Epithelial cell of proximal tubule (primary cell): ENCODE measurements at regions not wholly inside any gene's neighbourhood (a gene's known extent, or its start where the extent isn't known, plus 50 kb on each side); places are given as distances from the start of the nearest gene placed in this dataset.

Experiments used
- DNase-seq: peaks from one replicate; pipeline ENCODE4 v3.0.0-alpha.2; 2011; ENCODE audit warnings: low read depth
- H3K4me3 ChIP-seq: 2 replicates; pipeline ENCODE4 v1.5.1; 2011; ENCODE audit warnings: low read depth, mild to moderate bottlenecking, low read length
- CTCF ChIP-seq: conservative IDR thresholded peaks from 2 replicates; pipeline ENCODE4 v1.5.1; 2012; ENCODE audit warnings: low read depth, mild to moderate bottlenecking, low read length

DNA sequence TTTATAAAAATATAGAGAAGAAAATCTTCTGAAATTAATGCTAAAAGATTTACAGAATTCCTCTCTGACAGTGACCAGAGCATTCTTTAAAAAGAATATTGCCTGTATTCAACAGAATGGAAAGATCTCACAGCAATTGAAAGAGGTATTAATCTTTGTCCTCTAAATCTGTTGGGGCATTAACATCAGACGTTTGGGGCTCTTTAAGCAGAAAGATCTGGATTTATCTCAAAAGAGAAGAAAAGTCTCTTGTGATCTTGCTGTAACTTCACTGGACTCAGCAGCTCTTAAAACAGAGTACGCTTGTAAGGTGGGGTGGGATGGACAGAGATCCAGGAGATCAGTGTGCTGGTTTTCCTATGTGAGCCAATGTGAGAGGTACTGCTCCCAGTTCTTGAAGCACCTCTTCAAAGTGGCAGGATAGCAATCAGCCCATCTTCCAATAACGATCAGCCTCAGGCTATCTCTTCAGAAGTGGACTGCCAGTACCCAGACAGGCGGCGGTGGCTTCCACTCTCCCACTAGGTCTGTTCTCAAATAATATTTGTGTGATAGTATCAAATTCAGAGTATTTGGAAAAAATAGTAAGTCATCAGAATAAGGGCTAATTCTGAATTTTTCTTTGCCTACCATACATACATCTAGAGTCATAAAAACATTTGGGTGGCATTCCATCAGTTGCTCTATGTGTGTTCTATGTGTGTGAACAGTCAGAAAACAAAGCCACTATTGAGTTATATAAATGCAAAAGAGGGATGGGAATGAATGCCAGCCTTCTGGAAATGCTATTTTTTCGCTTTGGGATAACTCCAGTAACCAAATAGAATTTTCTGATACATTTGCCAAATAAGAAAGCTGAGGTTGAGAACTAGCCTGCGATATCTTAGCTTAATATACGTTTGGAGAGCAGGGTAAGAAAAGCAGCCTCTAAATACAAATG is 237.4 kb upstream of the RGS6 start:
- TF ChIP-seq CTCF = no peak
- DNase-seq = no peak
- no peak overlapping the region for H3K4me3 ChIP-seq

- no peak for DNase-seq
- H3K4me3 ChIP-seq = no peak overlapping the region
- TF ChIP-seq CTCF = no peak
Observed at GRCh38 chr14:71695611-71696350, 236.4 kb upstream of the RGS6 start.

DNA sequence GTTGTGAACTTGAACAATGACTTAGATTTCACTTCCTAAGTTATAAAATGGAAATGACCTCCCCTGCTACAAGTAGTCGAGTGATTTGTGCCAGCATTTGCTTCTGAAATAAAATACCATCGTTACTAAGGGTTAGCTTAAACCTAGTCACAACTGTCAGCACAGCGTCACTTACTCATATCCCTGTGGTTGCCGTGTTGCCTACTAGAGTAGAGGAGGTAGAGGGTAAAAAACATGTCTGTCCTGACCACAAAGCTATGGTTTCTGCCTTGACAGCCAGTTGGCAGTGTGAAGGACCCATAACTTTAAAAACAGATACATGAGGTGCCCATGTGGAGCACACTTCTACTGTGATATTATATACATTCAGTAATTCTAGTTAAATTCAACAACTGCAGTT is 234.2 kb upstream of the RGS6 start:
- no peak for TF ChIP-seq CTCF
- H3K4me3 ChIP-seq = no peak overlapping the region
- DNase-seq = no peak

- DNase-seq = no peak
- no peak overlapping the region for H3K4me3 ChIP-seq
- TF ChIP-seq CTCF = no peak
Observed at GRCh38 chr14:71698673-71699072, 233.6 kb upstream of the RGS6 start.

- no peak for DNase-seq
- no peak overlapping the region for H3K4me3 ChIP-seq
- no peak for TF ChIP-seq CTCF
Observed at GRCh38 chr14:71701990-71702389, 230.2 kb upstream of the RGS6 start.

DNA sequence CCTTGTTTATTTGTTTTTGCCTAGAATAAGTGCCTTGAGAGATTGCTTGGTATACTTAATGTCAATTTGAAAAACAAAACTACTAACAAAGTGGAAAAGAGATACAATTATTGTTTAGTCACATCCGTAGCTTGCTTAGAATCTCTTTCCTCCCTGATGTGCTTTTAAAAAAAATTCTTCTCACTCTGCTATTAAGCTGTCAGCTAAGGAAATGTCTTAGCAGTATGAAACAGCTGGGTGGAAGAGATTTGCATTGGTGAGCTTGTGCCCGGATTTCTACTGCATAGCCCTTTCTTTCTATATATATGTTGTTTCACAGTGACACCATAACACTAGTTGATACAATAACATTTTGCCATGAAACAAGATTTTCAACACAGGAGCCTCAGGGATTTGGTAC is 229.4 kb upstream of the RGS6 start:
- H3K4me3 ChIP-seq = no peak overlapping the region
- no peak for TF ChIP-seq CTCF
- no peak for DNase-seq
